K562 (cell line): ENCODE measurements at regions not wholly inside any gene's neighbourhood (a gene's known extent, or its start where the extent isn't known, plus 50 kb on each side); places are given as distances from the start of the nearest gene placed in this dataset.
A peak's percentile ranks its signal among the peaks of the same experiment; 100 is the strongest.

ENCODE experiments used
- ATAC-seq: fragments of 200-7000 bp; cut with Tn5 transposase; 3 replicates; pipeline ENCODE4 v1.9.1; 2020; ENCODE audit warnings: moderate library complexity
- BruUV-seq: library from RNA; stranded (reverse); fragments of 400-500 nt; replicated peaks from 2 replicates; lab custom pipeline; 2021; lab: Mats Ljungman, UMichigan
- CTCF ChIA-PET: fragments of 300-600 bp; formaldehyde crosslinking; extraction: SDS; loops from one replicate; lab custom pipeline; 2021; ENCODE audit warnings: low intra/inter-chr PET ratio; lab: Yijun Ruan, JAX
- POLR2A ChIA-PET: fragments of 300-600, 350-650 bp; sonication (Branson Sonifier 250); formaldehyde crosslinking; extraction: SDS; loops from one replicate; lab custom pipeline; 2021; ENCODE audit warnings: antibody characterized with exemption, inconsistent platforms; lab: Yijun Ruan, JAX
- DNase-seq, 4 experiments: peaks; one replicate each; pipeline versions ENCODE4 v3.0.0 to v3.0.0-alpha.2; 2011 to 2018; ENCODE audit warnings: low spot score in 3 of 4, mixed read lengths in 3 of 4; ENCODE audit errors: extremely low read depth in 1 of 4
- FAIRE-seq: peaks from 2 replicates; lab custom pipeline; 2011; peaks lifted over from hg19 to GRCh38; lab: Jason Lieb, UNC
- H2AFZ ChIP-seq: 2 replicates; pipeline ENCODE4 v1.6.0; 2011; ENCODE audit warnings: low read depth, low read length, control low read depth, inconsistent platforms
- H3K27ac ChIP-seq: fragments of 200-600 bp; 3 replicates; pipeline ENCODE4 v1.8.0; 2011; ENCODE audit warnings: low read depth, mild to moderate bottlenecking, control low read depth, inconsistent platforms, low read length, moderate library complexity, mixed read lengths; ENCODE audit errors: extremely low read depth
- H3K27me3 ChIP-seq, 2 experiments: fragments of 300-600 bp in 1 of 2; 2 replicates in 1 of 2; 3 replicates in 1 of 2; pipeline versions ENCODE4 v1.6.0 to v1.8.0; 2011; ENCODE audit warnings: inconsistent platforms in 2 of 2, low read length in 2 of 2, mild to moderate bottlenecking in 1 of 2, mixed read lengths in 1 of 2, moderate library complexity in 1 of 2; ENCODE audit not compliant: control insufficient read depth in 2 of 2, insufficient read depth in 2 of 2
- H3K36me3 ChIP-seq: fragments of 300-600 bp; 3 replicates; pipeline ENCODE4 v1.8.0; 2011; ENCODE audit warnings: mild to moderate bottlenecking, low read length, inconsistent platforms; ENCODE audit not compliant: control insufficient read depth, insufficient read depth
- H3K4me1 ChIP-seq, 2 experiments: fragments of 200-600 bp in 1 of 2; replicated peaks in 1 of 2; 2 replicates in 1 of 2; 3 replicates in 1 of 2; pipeline versions ENCODE4 v1.5.1 to v1.8.0; 2011; ENCODE audit warnings: inconsistent platforms in 2 of 2, low read length in 2 of 2, mild to moderate bottlenecking in 1 of 2, mixed read lengths in 1 of 2, moderate library complexity in 1 of 2; ENCODE audit not compliant: control insufficient read depth in 2 of 2, insufficient read depth in 2 of 2
- H3K4me2 ChIP-seq: 2 replicates; pipeline ENCODE4 v1.6.1; 2011; ENCODE audit warnings: low read length, control low read depth, inconsistent platforms, mixed read lengths; ENCODE audit not compliant: insufficient read depth
- H3K4me3 ChIP-seq: fragments of 200-600 bp; sonication (generic), shearing (Covaris generic); 2 replicates; pipeline ENCODE4 v1.5.1; 2016; ENCODE audit warnings: control low read depth, inconsistent platforms
- H3K79me2 ChIP-seq: fragments of 200-600 bp; 3 replicates; pipeline ENCODE4 v1.8.0; 2011; ENCODE audit warnings: low read length, inconsistent platforms; ENCODE audit not compliant: control insufficient read depth, insufficient read depth
- H3K9ac ChIP-seq, 2 experiments: 2 replicates each; pipeline versions ENCODE4 v1.6.0 to v1.6.1; 2011; ENCODE audit warnings: low read depth in 2 of 2, low read length in 2 of 2, control low read depth in 1 of 2, inconsistent platforms in 1 of 2, mild to moderate bottlenecking in 1 of 2, mixed read lengths in 1 of 2; ENCODE audit not compliant: insufficient read depth in 1 of 2
- H3K9me1 ChIP-seq: one replicate; pipeline ENCODE4 v1.6.0; 2011; ENCODE audit warnings: inconsistent platforms, mild to moderate bottlenecking, low read length, moderate library complexity; ENCODE audit not compliant: control insufficient read depth, insufficient read depth
- H3K9me3 ChIP-seq: replicated peaks from 2 replicates; pipeline ENCODE4 v1.5.1; 2011; ENCODE audit warnings: low read depth, low read length, inconsistent platforms; ENCODE audit not compliant: control insufficient read depth, insufficient read depth
- H4K20me1 ChIP-seq: replicated peaks from 2 replicates; pipeline ENCODE4 v1.6.1; 2011; ENCODE audit warnings: low read length, inconsistent platforms, mixed read lengths; ENCODE audit not compliant: control insufficient read depth, insufficient read depth
- ARID1B ChIP-seq: fragments of 450-650 bp; IDR thresholded peaks from 2 replicates; pipeline ENCODE4 v1.6.1; 2016; ENCODE audit warnings: antibody characterized with exemption, mild to moderate bottlenecking, inconsistent platforms
- CREB3 ChIP-seq: fragments of 450-650 bp; conservative IDR thresholded peaks from 2 replicates; pipeline ENCODE4 v1.6.1; 2016; ENCODE audit warnings: missing genetic modification characterization, low read depth, mild to moderate bottlenecking, missing compliant biosample characterization, moderate library complexity
- DPF2 ChIP-seq: fragments of 450-650 bp; IDR thresholded peaks from 2 replicates; pipeline ENCODE4 v1.6.1; 2016
- ESRRA ChIP-seq: fragments of 450-650 bp; IDR thresholded peaks from 2 replicates; pipeline ENCODE4 v1.6.1; 2014; ENCODE audit warnings: low read depth, mild to moderate bottlenecking, moderate library complexity, borderline replicate concordance
- FOSL1 ChIP-seq: fragments of 200-800 bp; sonication (Bioruptor generic); conservative IDR thresholded peaks from 2 replicates; pipeline ENCODE4 v1.6.1; 2016; ENCODE audit warnings: missing genetic modification characterization, missing compliant biosample characterization
- GTF2E2 ChIP-seq: fragments of 200-800 bp; sonication (Bioruptor generic); IDR thresholded peaks from 2 replicates; pipeline ENCODE4 v1.6.1; 2016; ENCODE audit warnings: missing genetic modification characterization, missing compliant biosample characterization
- HMBOX1 ChIP-seq: sonication (generic); IDR thresholded peaks from 2 replicates; pipeline ENCODE4 v1.6.1; 2016
- JUN ChIP-seq, 2 experiments: sonication (generic) in 1 of 2; formaldehyde crosslinking in 1 of 2; IDR thresholded peaks; 2 replicates each; pipeline versions ENCODE4 v1.6.1 to v1.8.0; 2012 to 2022; ENCODE audit warnings: borderline replicate concordance in 2 of 2, mild to moderate bottlenecking in 2 of 2, improper control_type of control experiment in 1 of 2, low read depth in 1 of 2, low read length in 1 of 2, missing genetic modification reagents in 1 of 2
- JUND ChIP-seq, 2 experiments: IDR thresholded peaks; 2 replicates in 1 of 2; 3 replicates in 1 of 2; pipeline ENCODE4 v1.6.1; 2011; ENCODE audit warnings: borderline replicate concordance in 2 of 2, low read depth in 2 of 2, low read length in 2 of 2, improper control_type of control experiment in 1 of 2, missing biosample characterization in 1 of 2, missing genetic modification characterization in 1 of 2, missing genetic modification reagents in 1 of 2
- NONO ChIP-seq, 2 experiments: fragments of 200-400 bp in 1 of 2; fragments of 450-650 bp in 1 of 2; formaldehyde crosslinking in 1 of 2; IDR thresholded peaks; 2 replicates each; pipeline ENCODE4 v1.6.1; 2017; ENCODE audit warnings: low read depth in 2 of 2, mild to moderate bottlenecking in 2 of 2, moderate library complexity in 2 of 2, low read length in 1 of 2
- ZNF253 ChIP-seq: fragments of 250-450 bp; sonication (Bioruptor Pico); conservative IDR thresholded peaks from 2 replicates; pipeline ENCODE4 v1.6.1; 2021; ENCODE audit warnings: mild to moderate bottlenecking
- ZNF3 ChIP-seq: fragments of 250-450 bp; sonication (Bioruptor Pico); IDR thresholded peaks from 2 replicates; pipeline ENCODE4 v1.5.0; 2021; ENCODE audit warnings: mild to moderate bottlenecking, moderate library complexity
- WGBS: fragments of 100-300 bp; shearing (Covaris generic); methylation state at CpG from one replicate; pipeline ENCODE4 v1.1.6; 2016; ENCODE audit warnings: low coverage, mixed read lengths; ENCODE audit not compliant: insufficient coverage; ENCODE audit errors: missing lambda C conversion rate; 5-methylcytosine and 5-hydroxymethylcytosine counted together
- in situ Hi-C: fragments of 300-500 bp; cut with MboI; formaldehyde crosslinking; loops from 4 replicates; pipeline ENCODE4 v1.15.0; 2018; ENCODE audit warnings: inconsistent platforms, mixed read lengths
- intact Hi-C: fragments of 100-400 bp; cut with micrococcal nuclease; formaldehyde crosslinking; loops from 2 replicates; pipeline ENCODE4 v1.14.2; 2022
- TF ChIP-seq, protein P1 (sequence below), 2 experiments: fragments of 450-650 bp in 1 of 2; sonication (generic) in 1 of 2; formaldehyde crosslinking in 1 of 2; IDR thresholded peaks in 1 of 2; conservative IDR thresholded peaks in 1 of 2; 2 replicates each; pipeline versions ENCODE4 v1.6.1 to v1.8.1; 2016 to 2023; ENCODE audit warnings: mild to moderate bottlenecking in 2 of 2, moderate library complexity in 2 of 2, inconsistent platforms in 1 of 2, missing genetic modification reagents in 1 of 2

DNA sequence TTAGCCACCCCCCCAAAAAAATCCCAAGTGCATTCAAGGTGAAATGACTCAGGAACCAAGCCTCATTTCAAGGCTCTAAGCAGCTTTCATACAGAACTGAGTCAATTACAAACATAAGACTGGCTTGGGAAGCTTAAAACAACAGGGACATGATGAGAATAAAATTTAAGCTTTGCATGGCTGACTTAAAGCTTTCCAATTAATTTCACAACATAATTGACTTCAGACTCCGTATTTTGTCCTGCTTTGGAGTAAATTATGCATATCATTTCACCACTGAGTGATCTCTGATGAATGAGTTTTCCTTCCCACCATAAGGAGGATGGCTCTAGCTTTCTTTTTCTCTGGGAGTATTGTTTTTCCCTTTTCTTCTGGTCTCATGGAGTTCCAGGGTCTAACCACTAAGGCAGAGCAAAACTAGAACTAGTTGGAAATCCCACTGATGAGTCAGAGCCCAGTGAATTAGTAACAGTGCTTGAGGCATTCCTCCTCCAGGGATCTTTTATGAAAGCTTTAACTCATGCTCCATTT is 72.8 kb downstream of the XCL2 start:
- no peaks in the 10 kb centered on the region for H3K36me3 ChIP-seq
- ChIA-PET POLR2A (interaction anchor here (0.7 to 1.4 kb wide), 2 partner anchors 9 to 10 kb away, joined by 3 to 4 read pairs; no protein-coding TSS in a partner anchor), CTCF (no interaction called here)
- H3K27me3 ChIP-seq: no peaks in the 10 kb centered on the region
- peaks cover 2 to 45% of the 10 kb centered on the region in 2 experiments; a peak in 4 of 5 replicates for H3K4me1 ChIP-seq
- no peak overlapping the region for H3K4me3 ChIP-seq
- FAIRE-seq (no peak), ATAC-seq (peak; percentile 24; the same call in 1 of the 3 replicates), DNase-seq (peak; percentile 19 to 64 (median 22))
- H3K79me2 ChIP-seq: no peaks in the 10 kb centered on the region
- BruUV-seq: no TSS peak
- in situ Hi-C loops: no loop called here
- H3K9me1 ChIP-seq: no peaks in the 10 kb centered on the region
- WGBS: 35% methylated on average over 1 of the region's 1 CpG
- peak overlapping the region in 1 of 2 experiments; percentile 14; a peak in 1 of 4 replicates for H3K9ac ChIP-seq
- H3K27ac ChIP-seq: peak overlapping the region; percentile 74; the same call in 2 of the 3 replicates
- no peaks in the 10 kb centered on the region for H4K20me1 ChIP-seq
- TF ChIP-seq ESRRA (peak; percentile 60; the same call in 1 of the 2 replicates), GTF2E2 (tag) (0 out of 2 replicates have a peak, but pooled peaks have one; percentile 41), HMBOX1 (peak; percentile 89), JUN (IDR thresholded peaks at IDR 0.05; ENCODE audit: borderline replicate concordance, low read depth, low read length) (0 out of 2 replicates have a peak, but pooled peaks have one; percentile 53), JUN (CRISPR knock-in tag; IDR thresholded peaks at IDR 0.05; ENCODE audit: borderline replicate concordance) (no peak), JUND (IDR thresholded peaks at IDR 0.05; ENCODE audit: borderline replicate concordance, low read depth, low read length) (peak; percentile 75), JUND (tag; IDR thresholded peaks at IDR 0.05; ENCODE audit: borderline replicate concordance, low read depth, low read length) (peak; percentile 42; the same call in 2 of the 3 replicates), CREB3 (no peak), ARID1B (peak; percentile 32; the same call in 1 of the 2 replicates), ZNF253 (CRISPR knock-in tag) (no peak), NONO (IDR thresholded peaks at IDR 0.05; ENCODE audit: low read depth in 2 of 2, low read length in 1 of 2) (0 out of 4 replicates have a peak, but pooled peaks of 1 of the 2 experiments have one; percentile 13), ZNF3 (no peak), FOSL1 (tag) (peak; percentile 80), DPF2 (peak; percentile 40)
- TF ChIP-seq, protein P1, sequence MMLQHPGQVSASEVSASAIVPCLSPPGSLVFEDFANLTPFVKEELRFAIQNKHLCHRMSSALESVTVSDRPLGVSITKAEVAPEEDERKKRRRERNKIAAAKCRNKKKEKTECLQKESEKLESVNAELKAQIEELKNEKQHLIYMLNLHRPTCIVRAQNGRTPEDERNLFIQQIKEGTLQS (IDR thresholded peaks at IDR 0.05): peak; percentile 77
- TF ChIP-seq, protein P1 (CRISPR knock-in tag; conservative IDR thresholded peaks at IDR 0.05): no peak
- TF ChIP-seq, all 486 proteins: peak for 10
- Histone ChIP-seq H3K9me3 (peaks cover 5% of the 10 kb centered on the region), H3K4me2 (no peak overlapping the region; the same call in 1 of the 2 replicates), H2AFZ (peak overlapping the region; percentile 73)
- intact Hi-C loops: no loop called here
